HT1080 (cell line): ENCODE measurements at regions not wholly inside any gene's neighbourhood (a gene's known extent, or its start where the extent isn't known, plus 50 kb on each side); places are given as distances from the start of the nearest gene placed in this dataset.
A peak's percentile ranks its signal among the peaks of the same experiment; 100 is the strongest.

ENCODE experiments used
- DNase-seq: peaks from one replicate; pipeline ENCODE4 v3.0.0-alpha.2; 2015; ENCODE audit warnings: low read depth

DNA sequence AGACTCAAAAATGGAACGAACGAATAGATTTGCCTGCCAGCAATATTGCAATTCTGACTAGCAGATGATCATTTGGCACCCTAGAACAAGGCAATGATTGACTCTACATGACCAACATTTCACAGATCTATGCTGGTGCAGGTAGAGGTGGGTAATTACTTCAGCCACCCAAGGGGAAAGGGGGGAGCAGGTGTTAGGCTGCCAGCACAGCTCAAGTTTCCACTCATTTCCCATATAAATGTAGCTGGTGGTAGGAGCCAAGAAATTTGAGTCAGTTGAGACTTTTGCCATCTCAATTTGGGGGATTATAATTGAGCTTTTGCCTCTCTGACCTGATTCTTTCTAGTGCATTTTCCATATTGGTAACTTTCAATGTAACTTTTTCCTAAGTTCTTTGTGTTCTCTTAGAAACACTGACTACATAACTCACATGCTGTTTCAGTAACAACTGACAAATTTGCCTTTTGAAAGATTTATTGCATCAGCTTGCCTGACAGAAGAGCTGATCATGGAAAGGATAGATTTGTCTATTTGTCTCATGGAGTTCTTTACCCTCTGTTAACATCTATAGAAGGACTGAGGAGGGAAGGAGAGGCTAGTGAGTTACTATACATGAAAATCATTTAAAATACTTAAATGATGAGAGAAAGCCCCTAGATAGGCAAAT is 902.5 kb downstream of the ZPLD1 start:
- no peak for DNase-seq

DNA sequence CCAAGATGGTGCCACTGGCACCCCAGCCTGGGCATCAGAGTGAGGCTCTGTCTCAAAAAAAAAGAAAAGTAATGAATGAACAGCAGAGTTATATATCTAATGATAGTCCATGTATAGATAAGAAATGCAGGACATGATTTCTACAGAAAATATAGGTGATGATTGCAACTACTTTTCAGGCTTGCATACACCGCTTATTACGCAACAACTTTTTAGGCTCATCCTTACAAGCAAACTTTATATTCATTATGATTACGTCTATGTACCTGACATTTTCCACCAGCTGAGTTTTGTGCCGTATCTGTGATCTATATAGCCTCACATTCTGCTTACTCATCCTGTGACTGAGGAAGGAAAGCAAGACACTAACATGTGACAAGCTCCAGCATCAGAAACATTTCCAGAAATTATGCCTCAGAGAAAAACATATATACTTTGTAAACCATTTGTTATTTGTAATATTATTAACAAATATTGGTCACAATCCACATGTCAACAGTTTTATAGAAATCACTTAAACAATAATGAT is 906.3 kb downstream of the ZPLD1 start:
- no peak for DNase-seq

- no peak for DNase-seq
Observed at GRCh38 chr3:103342205-103342731, 907.5 kb downstream of the ZPLD1 start.

DNA sequence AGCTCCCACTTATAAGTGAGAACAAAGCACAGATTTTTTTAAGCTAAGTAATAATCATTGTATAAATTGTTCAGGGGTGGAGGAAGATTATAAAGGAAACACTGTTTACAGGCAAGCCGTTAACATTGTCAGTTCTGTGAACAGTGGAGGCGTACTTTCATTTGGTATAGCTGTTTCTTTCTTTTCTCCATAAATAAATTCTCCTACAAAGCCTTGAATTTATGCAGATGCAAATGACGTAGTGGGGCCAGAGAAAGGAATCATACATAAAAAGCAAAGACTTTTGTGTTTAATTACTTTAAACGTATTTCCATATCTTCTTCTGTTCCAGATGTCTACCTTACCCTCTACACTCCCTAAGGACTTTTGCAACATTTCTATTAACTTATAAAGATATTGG is 914.9 kb downstream of the ZPLD1 start:
- no peak for DNase-seq

GRCh38 chr3:103365467-103365866 is 930.7 kb downstream of the ZPLD1 start:
- DNase-seq: no peak

DNA sequence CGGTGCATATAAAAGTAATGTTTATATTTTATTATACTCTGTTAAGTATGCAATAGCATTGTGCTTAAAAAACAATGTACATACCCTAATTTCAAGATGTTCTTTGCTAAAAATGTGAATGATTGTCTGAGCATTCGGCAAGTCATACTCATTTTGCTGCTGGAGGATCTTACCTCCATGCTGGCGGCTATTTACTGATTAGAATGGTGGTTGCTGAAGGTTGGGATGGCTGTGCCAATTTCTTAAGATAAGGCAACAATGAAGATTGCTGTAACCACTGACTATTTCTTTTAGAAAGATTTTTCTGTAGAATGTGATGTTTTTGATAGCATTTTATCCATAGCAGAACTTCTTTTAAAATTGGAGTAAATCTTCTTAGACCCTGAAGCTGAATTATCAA is 932.7 kb downstream of the ZPLD1 start:
- DNase-seq: no peak

DNA sequence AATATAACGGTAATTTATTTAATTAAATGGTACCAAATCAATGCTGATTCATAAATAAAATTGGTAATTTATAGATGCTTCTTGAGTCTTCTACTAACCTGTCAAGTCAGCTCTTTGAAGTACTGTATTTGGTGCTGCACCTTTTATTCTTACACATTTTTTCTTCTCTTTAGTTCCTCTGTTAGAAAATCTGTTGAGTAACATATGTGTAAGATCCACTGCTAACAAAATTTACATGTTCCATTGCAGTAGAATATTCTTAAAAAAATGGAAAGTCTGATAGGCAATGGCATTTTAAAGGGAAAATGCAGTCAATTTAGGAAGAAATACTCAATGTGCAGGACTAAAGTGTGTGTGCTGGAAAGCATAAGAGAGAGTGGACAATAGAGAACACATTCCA is 936.6 kb downstream of the ZPLD1 start:
- DNase-seq: no peak

- no peak for DNase-seq
Observed at GRCh38 chr3:103372031-103372430, 937.2 kb downstream of the ZPLD1 start.

- DNase-seq: no peak
Observed at GRCh38 chr3:103380391-103380790, 945.6 kb downstream of the ZPLD1 start.

DNA sequence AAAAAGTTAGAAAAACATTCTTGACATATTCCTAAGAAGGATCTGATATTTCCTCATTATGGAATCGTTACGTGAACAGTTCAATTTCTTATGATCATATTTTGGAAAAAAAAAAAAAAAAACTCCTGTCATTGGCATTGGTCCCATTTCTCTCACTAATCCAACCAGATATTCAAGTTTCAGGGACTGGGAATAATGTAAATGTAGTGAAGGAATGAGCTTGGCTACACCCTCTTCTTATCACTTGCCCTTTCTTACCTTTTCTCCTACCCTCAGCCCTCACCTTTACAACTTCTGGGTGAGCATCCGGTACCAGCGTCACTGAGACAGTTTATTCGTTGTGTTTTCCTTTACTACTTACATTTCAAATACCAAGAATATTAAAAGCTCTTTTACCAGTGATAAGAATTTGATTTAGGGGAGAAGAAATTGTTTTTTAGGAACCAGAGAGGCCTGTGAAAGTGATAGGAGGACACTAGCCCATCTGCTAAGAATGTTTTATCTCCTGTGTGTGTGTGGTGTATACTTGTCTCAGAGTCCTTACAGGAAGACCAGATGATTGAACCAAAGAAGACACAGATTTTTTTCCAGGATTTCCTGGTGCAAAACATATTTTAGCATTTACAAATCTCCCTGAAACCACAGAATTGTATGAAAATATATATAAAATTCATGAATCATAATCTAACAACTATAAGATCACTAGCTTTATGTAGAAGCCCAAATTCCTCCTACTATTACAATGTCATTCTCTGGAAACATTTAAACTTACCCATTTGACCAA is 946.7 kb downstream of the ZPLD1 start:
- no peak for DNase-seq

GRCh38 chr3:103385961-103386656 is 951.3 kb downstream of the ZPLD1 start:
- no peak for DNase-seq

GRCh38 chr3:103388214-103388613 is 953.4 kb downstream of the ZPLD1 start:
- DNase-seq: no peak

GRCh38 chr3:103389356-103389755 is 954.5 kb downstream of the ZPLD1 start:
- no peak for DNase-seq

GRCh38 chr3:103393395-103394186 is 958.8 kb downstream of the ZPLD1 start:
- DNase-seq: no peak

DNA sequence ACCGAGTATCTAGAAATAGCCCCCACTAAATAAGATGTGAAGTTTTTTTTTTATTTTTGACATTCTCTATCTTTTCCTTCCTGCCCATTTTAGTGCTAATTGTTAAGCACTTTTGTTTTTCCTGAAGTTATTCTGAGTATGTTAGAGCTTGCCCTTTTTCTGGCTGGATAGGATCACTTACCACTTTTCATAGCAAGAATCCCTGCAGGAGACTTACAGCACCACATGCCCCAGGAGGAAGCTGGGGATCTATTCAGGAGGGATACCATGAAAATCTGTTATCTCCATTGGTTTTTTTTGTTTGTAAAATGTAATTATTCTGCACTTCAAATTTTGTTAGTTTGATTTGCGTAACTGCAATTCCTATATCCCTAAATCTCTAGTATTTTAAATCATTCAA is 968.4 kb downstream of the ZPLD1 start:
- DNase-seq: no peak

- no peak for DNase-seq
Observed at GRCh38 chr3:103406320-103406850, 971.6 kb downstream of the ZPLD1 start.

GRCh38 chr3:103410231-103410630 is 975.4 kb downstream of the ZPLD1 start:
- no peak for DNase-seq

- DNase-seq: no peak
Observed at GRCh38 chr3:103421460-103421859, 986.6 kb downstream of the ZPLD1 start.

DNA sequence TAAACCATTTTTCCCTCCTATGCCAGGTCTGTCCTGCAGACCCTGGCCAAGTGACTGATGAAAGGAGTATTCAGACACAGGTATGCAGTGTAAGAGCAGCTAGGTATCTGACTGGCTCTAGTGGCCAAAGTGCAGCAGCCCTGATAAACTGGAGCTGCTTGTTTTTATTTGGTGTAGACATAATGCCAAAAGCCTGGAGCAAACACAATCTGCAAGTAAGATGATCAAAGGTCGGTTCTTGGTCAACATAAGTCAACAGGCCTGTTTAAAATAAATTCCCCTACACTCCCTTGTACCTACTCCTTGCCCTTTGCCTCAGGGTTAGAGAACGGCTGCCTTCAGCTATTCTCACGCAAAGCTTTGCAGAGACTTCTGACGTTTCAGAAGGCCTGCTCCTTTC is 1003.1 kb downstream of the ZPLD1 start:
- DNase-seq: no peak

GRCh38 chr3:103440539-103441203 is 1005.9 kb downstream of the ZPLD1 start:
- peak; percentile 7 for DNase-seq
